PC-3 (cell line): ENCODE measurements at regions not wholly inside any gene's neighbourhood (a gene's known extent, or its start where the extent isn't known, plus 50 kb on each side); places are given as distances from the start of the nearest gene placed in this dataset.
"Not testable (repeated sequence)": the region's sequence is repeated elsewhere in the genome, so short reads cannot be mapped to it uniquely, and the experiment has no call there.

ENCODE experiments used
- ATAC-seq: fragments of 200-7000 bp; cut with Tn5 transposase; 2 replicates; pipeline ENCODE4 v1.9.1; 2020; ENCODE audit warnings: mild to moderate bottlenecking, moderate library complexity
- BruUV-seq: library from RNA; stranded (reverse); fragments of 400-500 nt; replicated peaks from 2 replicates; lab custom pipeline; 2021; lab: Mats Ljungman, UMichigan
- CTCF ChIA-PET: fragments of 300-600 bp; sonication (Branson Sonifier 250); formaldehyde crosslinking; loops from one replicate; lab custom pipeline; 2022; ENCODE audit warnings: antibody characterized with exemption; lab: Charles Lee
- POLR2A ChIA-PET: fragments of 300-600 bp; sonication (Branson Sonifier 250); formaldehyde crosslinking; loops from one replicate; lab custom pipeline; 2022; ENCODE audit warnings: antibody characterized with exemption; ENCODE audit not compliant: unreplicated experiment; lab: Charles Lee
- DNase-seq: peaks from one replicate; pipeline ENCODE4 v3.0.0-alpha.2; 2015
- H2AFZ ChIP-seq: fragments of 300-600 bp; sonication (generic); 2 replicates; pipeline ENCODE4 v1.6.0; 2016; ENCODE audit warnings: antibody characterized with exemption, low read length
- H3F3A ChIP-seq: fragments of 300-600 bp; sonication (generic); one replicate; pipeline ENCODE4 v1.6.0; 2017; ENCODE audit warnings: antibody characterized with exemption, low read length, control low read depth, mild to moderate bottlenecking; ENCODE audit not compliant: unreplicated experiment
- H3K27ac ChIP-seq: fragments of 300-600 bp; sonication (generic); 2 replicates; pipeline ENCODE4 v1.5.1; 2016; ENCODE audit warnings: mild to moderate bottlenecking, low read length
- H3K27me3 ChIP-seq: fragments of 300-600 bp; sonication (generic); 2 replicates; pipeline ENCODE4 v1.6.1; 2016; ENCODE audit warnings: low read length, mixed read lengths
- H3K36me3 ChIP-seq: fragments of 300-600 bp; sonication (generic); 2 replicates; pipeline ENCODE4 v1.6.1; 2016; ENCODE audit warnings: low read depth, mixed run types, low read length, mixed read lengths
- H3K4me1 ChIP-seq: fragments of 300-600 bp; sonication (generic); 2 replicates; pipeline ENCODE4 v1.5.1; 2016; ENCODE audit warnings: low read length; ENCODE audit not compliant: insufficient read depth
- H3K4me2 ChIP-seq: fragments of 300-600 bp; sonication (generic); 2 replicates; pipeline ENCODE4 v1.6.0; 2016; ENCODE audit warnings: low read length
- H3K4me3 ChIP-seq: fragments of 300-600 bp; sonication (generic); 2 replicates; pipeline ENCODE4 v1.5.1; 2016; ENCODE audit warnings: mild to moderate bottlenecking, low read length, mixed read lengths
- H3K79me2 ChIP-seq: fragments of 300-600 bp; sonication (generic); 2 replicates; pipeline ENCODE4 v1.6.1; 2017; ENCODE audit warnings: low read length, mixed read lengths
- H3K9ac ChIP-seq: fragments of 300-600 bp; sonication (generic); 2 replicates; pipeline ENCODE4 v1.6.0; 2016; ENCODE audit warnings: mild to moderate bottlenecking, low read length
- H3K9me2 ChIP-seq: fragments of 300-600 bp; sonication (generic); replicated peaks from 2 replicates; pipeline ENCODE4 v1.6.1; 2016; ENCODE audit warnings: mixed run types, low read length, mixed read lengths
- H3K9me3 ChIP-seq: fragments of 300-600 bp; sonication (generic); 2 replicates; pipeline ENCODE4 v1.6.1; 2016; ENCODE audit warnings: low read length, mixed read lengths
- H4K20me1 ChIP-seq: fragments of 300-600 bp; sonication (generic); 2 replicates; pipeline ENCODE4 v1.6.1; 2016; ENCODE audit warnings: low read length, mixed read lengths
- EZH2 ChIP-seq: fragments of 300-600 bp; sonication (generic); IDR thresholded peaks from one replicate; pipeline ENCODE4 v1.6.1; 2017; ENCODE audit warnings: antibody characterized with exemption, mild to moderate bottlenecking, low read length; ENCODE audit not compliant: unreplicated experiment
- EZH2phosphoT487 ChIP-seq: fragments of 300-600 bp; sonication (generic); IDR thresholded peaks from 2 replicates; pipeline ENCODE4 v1.6.1; 2018; ENCODE audit warnings: mild to moderate bottlenecking, antibody characterized with exemption, low read length, borderline replicate concordance
- intact Hi-C: fragments of 100-400 bp; cut with micrococcal nuclease; formaldehyde crosslinking; loops from 2 replicates; pipeline ENCODE4 v1.9.0; 2023
- TF ChIP-seq, protein P1 (sequence below): fragments of 300-600 bp; sonication (generic); conservative IDR thresholded peaks from 2 replicates; pipeline ENCODE4 v1.5.1; 2017; ENCODE audit warnings: antibody characterized with exemption, low read depth, mild to moderate bottlenecking, low read length

DNA sequence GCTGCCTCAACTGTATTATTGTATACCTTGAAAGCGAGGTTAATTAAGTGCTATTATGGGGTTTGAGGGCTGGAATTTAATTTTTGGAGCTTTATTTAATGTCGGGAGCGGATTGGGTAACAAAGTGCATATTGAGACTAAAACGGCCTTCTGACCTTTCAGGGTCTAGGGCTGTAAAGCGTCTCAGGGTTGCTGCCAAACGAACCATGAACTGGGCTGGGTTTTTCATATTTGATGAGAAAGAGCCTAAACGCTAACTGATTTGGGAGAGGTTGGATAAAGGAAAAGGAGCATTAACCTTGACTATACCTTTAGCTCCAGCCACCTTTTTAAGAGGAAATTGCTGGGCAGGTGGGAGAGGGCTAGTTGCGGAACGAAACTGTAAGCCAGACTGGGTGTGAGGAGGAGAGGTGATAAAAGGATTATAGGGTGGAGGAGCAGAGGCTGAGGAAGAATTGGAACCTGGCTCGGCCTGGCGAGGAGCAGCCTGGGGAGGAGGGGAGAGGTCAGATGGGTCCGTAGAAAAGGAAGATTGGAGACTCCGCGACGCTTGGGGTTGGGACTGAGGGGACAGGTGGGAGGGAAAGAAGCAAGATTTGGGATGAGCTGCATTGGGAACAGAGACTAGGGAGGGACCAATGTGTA, 209.0 kb upstream of the ELL2 start:
- BruUV-seq, H3K27ac ChIP-seq, CTCF ChIA-PET: not testable (repeated sequence)

DNA sequence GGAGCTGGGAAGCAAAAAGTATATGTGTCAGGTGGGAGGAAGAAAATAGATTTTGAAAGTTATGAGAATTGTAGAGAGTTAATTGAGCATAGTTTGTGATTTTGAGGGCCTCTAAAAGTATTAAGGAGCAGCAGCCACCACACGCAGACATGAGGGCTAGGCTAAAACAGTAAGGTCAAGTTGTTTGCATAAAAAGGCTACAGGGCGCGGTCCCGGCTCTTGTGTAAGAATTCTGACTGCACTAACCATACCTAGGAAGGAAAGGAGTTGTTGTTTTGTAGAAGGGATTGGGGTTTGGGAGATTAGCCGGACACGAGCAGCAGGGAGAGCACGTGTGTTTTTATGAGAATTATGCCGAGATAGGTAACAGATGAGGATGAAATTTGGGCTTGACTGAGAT, 207.2 kb upstream of the ELL2 start:
- BruUV-seq, H4K20me1 ChIP-seq, H3K9me2 ChIP-seq, intact Hi-C loops, H3K4me1 ChIP-seq, H3K9me3 ChIP-seq, H2AFZ ChIP-seq, CTCF ChIA-PET, H3K4me3 ChIP-seq, H3K36me3 ChIP-seq, H3K27ac ChIP-seq, ATAC-seq, H3K27me3 ChIP-seq, POLR2A ChIA-PET, H3K79me2 ChIP-seq, H3K9ac ChIP-seq, H3K4me2 ChIP-seq, DNase-seq, H3F3A ChIP-seq: not testable (repeated sequence)

More for the DNA sequence above, 209.0 kb upstream of the ELL2 start:
- ATAC-seq, H3K36me3 ChIP-seq, H2AFZ ChIP-seq, POLR2A ChIA-PET, H3F3A ChIP-seq, H3K4me3 ChIP-seq, H3K79me2 ChIP-seq, H4K20me1 ChIP-seq, H3K9ac ChIP-seq, H3K4me1 ChIP-seq, DNase-seq, H3K9me3 ChIP-seq, H3K9me2 ChIP-seq, intact Hi-C loops, H3K27me3 ChIP-seq, H3K4me2 ChIP-seq: not testable (repeated sequence)

DNA sequence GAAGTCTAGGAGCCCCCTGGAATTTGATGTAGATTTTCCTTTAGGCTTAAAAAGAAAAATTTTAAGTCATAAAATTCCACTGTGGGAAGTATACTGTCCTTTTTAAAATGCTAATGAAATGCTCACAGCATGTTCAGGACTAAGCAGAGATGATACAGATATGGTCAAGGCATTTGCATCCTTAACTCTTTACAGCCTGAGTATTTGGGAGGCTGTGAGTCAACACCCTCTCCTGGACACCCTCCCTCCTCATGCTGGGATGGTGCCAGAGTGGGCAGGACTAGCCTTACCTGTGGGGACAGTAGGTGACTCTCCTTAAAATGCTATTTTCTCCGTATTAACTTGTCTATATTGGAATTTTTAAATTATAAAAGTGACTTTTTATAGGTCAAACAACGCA, 197.4 kb upstream of the ELL2 start:
- no peak overlapping the region for H2AFZ ChIP-seq
- H3K9me2 ChIP-seq: no peaks in the 10 kb centered on the region
- H3K79me2 ChIP-seq: no peaks in the 10 kb centered on the region
- no peak overlapping the region for H3K27ac ChIP-seq
- no peaks in the 10 kb centered on the region for H3K9me3 ChIP-seq
- ATAC-seq: no peak
- H3K4me2 ChIP-seq: no peak overlapping the region
- no peak for TF ChIP-seq EZH2
- TF ChIP-seq, protein P1, sequence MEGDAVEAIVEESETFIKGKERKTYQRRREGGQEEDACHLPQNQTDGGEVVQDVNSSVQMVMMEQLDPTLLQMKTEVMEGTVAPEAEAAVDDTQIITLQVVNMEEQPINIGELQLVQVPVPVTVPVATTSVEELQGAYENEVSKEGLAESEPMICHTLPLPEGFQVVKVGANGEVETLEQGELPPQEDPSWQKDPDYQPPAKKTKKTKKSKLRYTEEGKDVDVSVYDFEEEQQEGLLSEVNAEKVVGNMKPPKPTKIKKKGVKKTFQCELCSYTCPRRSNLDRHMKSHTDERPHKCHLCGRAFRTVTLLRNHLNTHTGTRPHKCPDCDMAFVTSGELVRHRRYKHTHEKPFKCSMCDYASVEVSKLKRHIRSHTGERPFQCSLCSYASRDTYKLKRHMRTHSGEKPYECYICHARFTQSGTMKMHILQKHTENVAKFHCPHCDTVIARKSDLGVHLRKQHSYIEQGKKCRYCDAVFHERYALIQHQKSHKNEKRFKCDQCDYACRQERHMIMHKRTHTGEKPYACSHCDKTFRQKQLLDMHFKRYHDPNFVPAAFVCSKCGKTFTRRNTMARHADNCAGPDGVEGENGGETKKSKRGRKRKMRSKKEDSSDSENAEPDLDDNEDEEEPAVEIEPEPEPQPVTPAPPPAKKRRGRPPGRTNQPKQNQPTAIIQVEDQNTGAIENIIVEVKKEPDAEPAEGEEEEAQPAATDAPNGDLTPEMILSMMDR: no peak
- no peak for TF ChIP-seq EZH2phosphoT487
- no peak overlapping the region for H3K4me3 ChIP-seq
- no peak for DNase-seq
- ChIA-PET CTCF (no interaction called here), POLR2A (no interaction called here)
- H3K36me3 ChIP-seq: no peaks in the 10 kb centered on the region
- no peaks in the 10 kb centered on the region for H3F3A ChIP-seq
- H3K9ac ChIP-seq: no peak overlapping the region
- H4K20me1 ChIP-seq: no peaks in the 10 kb centered on the region
- intact Hi-C loops: no loop called here
- BruUV-seq: no TSS peak
- H3K27me3 ChIP-seq: no peaks in the 10 kb centered on the region
- H3K4me1 ChIP-seq: 0 out of 2 replicates have a peak, but pooled peaks cover 5% of the 10 kb centered on the region

DNA sequence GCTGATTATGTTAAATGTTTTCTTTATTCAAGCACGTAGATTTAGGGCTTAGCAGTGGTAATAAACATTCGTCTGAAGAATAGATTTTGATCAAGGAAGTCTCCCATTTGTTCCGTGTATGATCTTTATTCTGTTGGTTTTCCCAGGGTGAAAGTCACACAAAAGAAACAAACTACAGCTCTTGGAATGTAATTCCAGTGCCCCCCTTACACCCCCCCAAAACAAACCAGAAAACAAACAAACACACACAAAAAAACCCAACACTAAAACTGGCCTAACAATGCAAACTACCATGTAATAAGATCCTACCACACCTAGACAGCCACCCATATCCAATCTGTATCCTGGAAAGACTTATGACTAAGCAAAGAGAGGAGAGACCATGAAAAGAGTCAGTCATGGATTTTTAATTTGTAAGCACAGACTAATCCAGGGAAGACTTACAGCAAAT, 196.2 kb upstream of the ELL2 start:
- H3K9me3 ChIP-seq: no peaks in the 10 kb centered on the region
- no peaks in the 10 kb centered on the region for H3K27me3 ChIP-seq
- TF ChIP-seq, protein P1: no peak
- no peak for TF ChIP-seq EZH2
- no peak overlapping the region for H3K27ac ChIP-seq
- H4K20me1 ChIP-seq: no peaks in the 10 kb centered on the region
- no TSS peak for BruUV-seq
- no peak overlapping the region for H3K4me2 ChIP-seq
- ATAC-seq: no peak
- POLR2A ChIA-PET: no interaction called here
- no peaks in the 10 kb centered on the region for H3K36me3 ChIP-seq
- H3K79me2 ChIP-seq: no peaks in the 10 kb centered on the region
- H3K9ac ChIP-seq: no peak overlapping the region
- CTCF ChIA-PET: no interaction called here
- H3F3A ChIP-seq: no peaks in the 10 kb centered on the region
- H3K9me2 ChIP-seq: no peaks in the 10 kb centered on the region
- peak; percentile 13 for DNase-seq
- intact Hi-C loops: no loop called here
- no peak overlapping the region for H2AFZ ChIP-seq
- no peak overlapping the region for H3K4me3 ChIP-seq
- H3K4me1 ChIP-seq: 0 out of 2 replicates have a peak, but pooled peaks cover 5% of the 10 kb centered on the region
